IPS-20b (cell line): ENCODE measurements at regions not wholly inside any gene's neighbourhood (a gene's known extent, or its start where the extent isn't known, plus 50 kb on each side); places are given as distances from the start of the nearest gene placed in this dataset.

ENCODE experiments used
- H3K27ac ChIP-seq: one replicate; pipeline ENCODE4 v1.5.1; 2013; ENCODE audit warnings: low read length
- H3K27me3 ChIP-seq: 2 replicates; pipeline ENCODE4 v1.6.1; 2013; ENCODE audit warnings: mild to moderate bottlenecking, low read length, inconsistent platforms; ENCODE audit not compliant: insufficient read depth
- H3K36me3 ChIP-seq: 2 replicates; pipeline ENCODE4 v1.6.1; 2013; ENCODE audit warnings: low read depth, mild to moderate bottlenecking, inconsistent platforms, low read length, moderate library complexity; ENCODE audit not compliant: insufficient read depth
- H3K4me1 ChIP-seq: 2 replicates; pipeline ENCODE4 v1.6.1; 2013; ENCODE audit warnings: mild to moderate bottlenecking, control low read depth, inconsistent platforms, low read length, moderate library complexity; ENCODE audit not compliant: insufficient read depth
- H3K4me3 ChIP-seq: 2 replicates; pipeline ENCODE4 v1.5.1; 2013; ENCODE audit warnings: mild to moderate bottlenecking, low read length, inconsistent platforms
- H3K9ac ChIP-seq: 2 replicates; pipeline ENCODE4 v1.6.1; 2013; ENCODE audit warnings: low read depth, mild to moderate bottlenecking, inconsistent platforms, low read length, moderate library complexity
- H3K9me3 ChIP-seq: 2 replicates; pipeline ENCODE4 v1.6.1; 2013; ENCODE audit warnings: mild to moderate bottlenecking, low read depth, low read length, inconsistent platforms; ENCODE audit not compliant: insufficient read depth

- H3K9ac ChIP-seq = no peak overlapping the region
- no peaks in the 10 kb centered on the region for H3K4me1 ChIP-seq
These were observed 234.1 kb downstream of the FOXO1 start for GRCh38 chr13:40432018-40432978.

GRCh38 chr13:40433001-40433400, 233.4 kb downstream of the FOXO1 start:
- Histone ChIP-seq H3K9ac (no peak overlapping the region), H3K4me1 (no peaks in the 10 kb centered on the region), H3K27ac (no peak overlapping the region), H3K9me3 (peaks cover 6% of the 10 kb centered on the region; the same call in 1 of the 2 replicates), H3K36me3 (no peaks in the 10 kb centered on the region), H3K27me3 (no peaks in the 10 kb centered on the region), H3K4me3 (no peak overlapping the region)

More at GRCh38 chr13:40432018-40432978, 234.1 kb downstream of the FOXO1 start:
- Histone ChIP-seq H3K4me3 (no peak overlapping the region), H3K9me3 (peaks cover 6% of the 10 kb centered on the region; the same call in 1 of the 2 replicates), H3K27ac (no peak overlapping the region), H3K27me3 (no peaks in the 10 kb centered on the region), H3K36me3 (no peaks in the 10 kb centered on the region)

GRCh38 chr13:40433577-40433976, 232.9 kb downstream of the FOXO1 start:
- Histone ChIP-seq H3K9me3 (peaks cover 6% of the 10 kb centered on the region; the same call in 1 of the 2 replicates), H3K27me3 (no peaks in the 10 kb centered on the region), H3K36me3 (no peaks in the 10 kb centered on the region), H3K27ac (no peak overlapping the region), H3K9ac (no peak overlapping the region), H3K4me1 (no peaks in the 10 kb centered on the region), H3K4me3 (no peak overlapping the region)

- no peak overlapping the region for H3K9ac ChIP-seq
- no peak overlapping the region for H3K4me3 ChIP-seq
- no peaks in the 10 kb centered on the region for H3K4me1 ChIP-seq
- no peak overlapping the region for H3K27ac ChIP-seq
- peaks cover 6% of the 10 kb centered on the region; the same call in 1 of the 2 replicates for H3K9me3 ChIP-seq
- H3K27me3 ChIP-seq = no peaks in the 10 kb centered on the region
- H3K36me3 ChIP-seq = no peaks in the 10 kb centered on the region
These were observed 231.7 kb downstream of the FOXO1 start for GRCh38 chr13:40434516-40435397.

- no peaks in the 10 kb centered on the region for H3K4me1 ChIP-seq
- no peaks in the 10 kb centered on the region for H3K36me3 ChIP-seq
- no peaks in the 10 kb centered on the region for H3K27me3 ChIP-seq
- H3K27ac ChIP-seq = no peak overlapping the region
- peaks cover 6% of the 10 kb centered on the region; the same call in 1 of the 2 replicates for H3K9me3 ChIP-seq
- H3K4me3 ChIP-seq = no peak overlapping the region
- no peak overlapping the region for H3K9ac ChIP-seq
These were observed 228.3 kb downstream of the FOXO1 start for GRCh38 chr13:40438022-40438680.

- H3K9ac ChIP-seq = no peak overlapping the region
These were observed 227.2 kb downstream of the FOXO1 start for GRCh38 chr13:40438999-40439797.

GRCh38 chr13:40439928-40440327, 226.5 kb downstream of the FOXO1 start:
- Histone ChIP-seq H3K36me3 (no peaks in the 10 kb centered on the region), H3K9ac (no peak overlapping the region), H3K4me1 (no peaks in the 10 kb centered on the region), H3K27ac (no peak overlapping the region), H3K27me3 (no peaks in the 10 kb centered on the region), H3K9me3 (no peaks in the 10 kb centered on the region), H3K4me3 (no peak overlapping the region)

More at GRCh38 chr13:40438999-40439797, 227.2 kb downstream of the FOXO1 start:
- Histone ChIP-seq H3K36me3 (no peaks in the 10 kb centered on the region), H3K4me3 (no peak overlapping the region), H3K27ac (no peak overlapping the region), H3K27me3 (no peaks in the 10 kb centered on the region), H3K9me3 (no peaks in the 10 kb centered on the region), H3K4me1 (no peaks in the 10 kb centered on the region)

- Histone ChIP-seq H3K9ac (no peak overlapping the region), H3K4me1 (no peaks in the 10 kb centered on the region), H3K27ac (no peak overlapping the region), H3K36me3 (no peaks in the 10 kb centered on the region), H3K9me3 (no peaks in the 10 kb centered on the region), H3K4me3 (no peak overlapping the region), H3K27me3 (no peaks in the 10 kb centered on the region)
These were observed 225.2 kb downstream of the FOXO1 start for GRCh38 chr13:40440990-40441820.

- no peaks in the 10 kb centered on the region for H3K9me3 ChIP-seq
- H3K27ac ChIP-seq = no peak overlapping the region
- H3K27me3 ChIP-seq = no peaks in the 10 kb centered on the region
- no peak overlapping the region for H3K9ac ChIP-seq
- no peak overlapping the region for H3K4me3 ChIP-seq
- H3K4me1 ChIP-seq = no peaks in the 10 kb centered on the region
- no peaks in the 10 kb centered on the region for H3K36me3 ChIP-seq
These were observed 224.2 kb downstream of the FOXO1 start for GRCh38 chr13:40442231-40442630.

GRCh38 chr13:40442826-40443225, 223.6 kb downstream of the FOXO1 start:
- Histone ChIP-seq H3K4me3 (no peak overlapping the region), H3K9me3 (no peaks in the 10 kb centered on the region), H3K9ac (no peak overlapping the region), H3K4me1 (no peaks in the 10 kb centered on the region), H3K27me3 (no peaks in the 10 kb centered on the region), H3K36me3 (no peaks in the 10 kb centered on the region), H3K27ac (no peak overlapping the region)
